ENCODE measurements at regions not wholly inside any gene's neighbourhood (a gene's known extent, or its start where the extent isn't known, plus 50 kb on each side); places are given as distances from the start of the nearest gene placed in this dataset.

DNA sequence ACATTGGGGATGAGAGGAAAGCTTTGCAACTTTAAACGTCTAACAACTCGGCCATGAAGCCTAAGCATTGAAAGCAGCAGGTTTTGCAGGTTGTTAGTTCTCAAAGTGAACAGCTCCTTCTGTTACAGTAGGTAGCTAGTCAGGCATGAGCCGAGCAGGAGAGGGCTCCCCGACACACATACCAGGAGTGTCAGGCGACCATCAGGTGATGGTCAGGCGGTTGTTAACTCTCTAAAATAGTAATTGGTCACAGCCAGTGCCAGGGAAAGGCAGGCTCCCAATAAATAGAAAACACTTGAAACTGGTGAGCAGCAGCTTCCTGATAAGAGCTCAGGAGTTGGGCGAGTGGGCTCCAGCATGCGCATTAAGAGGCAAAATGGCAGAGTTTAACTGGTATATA, 53.5 kb upstream of the DAPL1 start:
- no peak for TF ChIP-seq CTCF (IDR thresholded peaks at IDR 0.05)
- no peak for TF ChIP-seq POLR2A (IDR thresholded peaks at IDR 0.05)
